DMS 273 (cell line): ENCODE measurements at regions not wholly inside any gene's neighbourhood (a gene's known extent, or its start where the extent isn't known, plus 50 kb on each side); places are given as distances from the start of the nearest gene placed in this dataset.

Experiments
- DNase-seq: peaks from one replicate; lab custom pipeline; 2025; ENCODE audit not compliant: unreplicated experiment; lab: John Stamatoyannopoulos, UW

- no peak for DNase-seq
These were observed 115.0 kb upstream of the INPP4B start for GRCh38 chr4:142960867-142961644.

DNA sequence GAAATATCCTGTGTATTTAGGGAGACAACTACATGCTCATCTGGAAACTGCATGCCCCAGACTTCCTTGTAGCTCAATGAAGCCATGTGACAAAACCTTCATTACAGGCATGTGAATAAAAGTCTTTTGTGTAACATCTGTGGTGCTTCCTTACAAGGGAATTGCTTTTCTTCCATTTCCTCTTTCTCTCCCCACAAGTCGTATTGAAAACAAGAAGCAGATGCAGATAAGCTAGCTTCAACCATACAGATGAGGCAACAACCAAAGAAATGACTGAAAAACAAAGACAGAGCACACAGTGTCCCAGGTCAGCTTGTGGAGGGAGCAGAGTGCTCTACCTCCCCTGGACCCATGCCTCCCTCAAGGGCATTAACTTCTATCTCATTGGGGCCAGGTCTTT is 115.8 kb upstream of the INPP4B start:
- DNase-seq = no peak

GRCh38 chr4:142974328-142974727 is 128.2 kb upstream of the INPP4B start:
- no peak for DNase-seq

- no peak for DNase-seq
These were observed 129.5 kb upstream of the INPP4B start for GRCh38 chr4:142975618-142976017.

GRCh38 chr4:142976482-142976881 is 130.4 kb upstream of the INPP4B start:
- DNase-seq = no peak

DNA sequence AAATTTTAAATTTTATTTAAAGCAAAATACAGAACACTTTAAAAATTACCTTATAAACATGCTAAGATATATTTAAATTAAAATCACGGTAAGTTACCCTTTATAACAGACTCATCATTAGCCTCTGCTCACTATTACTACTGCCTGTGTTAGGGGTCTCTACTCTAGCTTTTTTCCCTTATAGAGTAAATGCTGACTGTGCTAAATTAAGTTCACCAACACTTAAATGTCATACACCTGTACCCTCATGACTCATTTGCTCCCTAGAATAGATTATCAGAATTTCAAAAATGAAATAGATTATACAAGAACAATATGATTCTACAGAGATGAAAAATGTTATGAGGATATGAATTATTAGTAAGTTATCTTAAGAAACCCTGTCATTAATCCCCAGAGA is 131.1 kb upstream of the INPP4B start:
- DNase-seq = no peak

GRCh38 chr4:142983065-142983464 is 137.0 kb upstream of the INPP4B start:
- DNase-seq = no peak

- DNase-seq = no peak
These were observed 137.5 kb upstream of the INPP4B start for GRCh38 chr4:142983589-142983988.

DNA sequence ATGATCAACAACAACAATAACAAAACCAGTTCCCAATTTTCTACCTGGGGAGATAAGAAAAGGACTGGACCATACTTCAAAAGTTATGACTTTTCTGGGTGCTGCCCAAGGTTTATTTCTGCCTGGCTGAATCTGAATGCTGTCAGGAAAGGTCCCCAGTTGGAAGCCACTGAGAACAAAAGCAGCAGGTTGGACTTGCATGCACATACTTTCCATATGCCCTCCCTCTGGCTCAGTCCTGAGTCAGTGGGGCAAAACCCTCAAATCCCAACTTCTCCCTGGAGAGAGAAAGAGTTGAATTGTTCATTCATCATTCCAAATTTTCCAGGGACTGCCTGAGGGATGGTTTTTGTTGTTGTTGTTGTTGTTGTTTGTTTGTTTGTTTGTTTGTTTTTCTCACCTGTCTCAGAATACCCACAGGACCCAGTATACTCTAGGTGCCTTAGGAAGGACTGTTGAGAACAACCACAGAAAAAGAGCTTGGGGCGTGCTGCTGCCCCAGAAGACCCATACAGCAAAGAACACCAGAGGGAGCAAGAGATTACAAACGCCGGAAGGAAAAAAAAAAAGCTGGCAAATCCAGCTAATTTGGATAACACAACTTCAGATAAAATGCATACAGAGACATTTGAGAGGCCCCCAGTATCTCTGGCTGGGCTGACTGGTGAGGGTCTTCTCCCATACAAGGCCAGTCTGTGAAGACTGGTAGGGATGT is 138.9 kb upstream of the INPP4B start:
- DNase-seq = peak; percentile 38

DNA sequence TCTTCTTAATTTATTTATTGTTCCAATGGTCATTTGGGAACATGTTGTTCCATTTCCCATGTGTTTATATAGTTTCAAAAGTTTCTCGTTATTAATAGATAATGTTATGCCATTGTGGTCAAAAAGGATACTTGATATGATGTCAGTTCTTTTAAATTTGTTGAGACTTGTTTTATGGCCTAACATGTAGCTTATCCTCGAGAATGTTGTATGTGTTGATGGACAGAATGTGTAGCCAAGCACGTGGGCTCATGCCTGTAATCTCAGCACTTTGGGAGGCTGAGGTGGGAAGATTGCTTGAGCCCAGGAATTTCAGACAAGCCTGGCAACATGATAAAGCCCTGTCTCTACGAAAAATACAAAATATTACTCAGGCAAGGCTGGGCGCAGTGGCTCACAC is 168.5 kb upstream of the USP38 start:
- DNase-seq = no peak

DNA sequence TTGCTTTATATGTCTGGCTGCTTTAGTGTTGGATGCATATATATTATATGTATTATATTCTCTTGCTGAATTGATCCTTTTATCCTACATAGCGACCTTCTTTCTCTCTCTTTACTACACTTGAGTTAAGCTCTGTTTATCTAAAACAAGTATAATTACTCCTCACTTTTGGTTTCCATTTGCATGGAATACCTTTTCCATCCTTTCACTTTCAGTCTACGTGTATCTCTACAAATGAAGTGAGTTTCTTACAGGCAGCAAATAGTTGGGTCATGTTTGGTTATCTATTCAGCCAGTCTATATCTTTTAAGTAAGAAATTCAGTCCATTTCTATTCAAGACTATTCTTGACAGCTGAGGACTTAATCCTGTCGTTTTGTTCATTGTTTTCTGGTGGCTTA is 167.5 kb upstream of the USP38 start:
- DNase-seq = no peak

GRCh38 chr4:143019351-143019750 is 165.4 kb upstream of the USP38 start:
- no peak for DNase-seq

DNA sequence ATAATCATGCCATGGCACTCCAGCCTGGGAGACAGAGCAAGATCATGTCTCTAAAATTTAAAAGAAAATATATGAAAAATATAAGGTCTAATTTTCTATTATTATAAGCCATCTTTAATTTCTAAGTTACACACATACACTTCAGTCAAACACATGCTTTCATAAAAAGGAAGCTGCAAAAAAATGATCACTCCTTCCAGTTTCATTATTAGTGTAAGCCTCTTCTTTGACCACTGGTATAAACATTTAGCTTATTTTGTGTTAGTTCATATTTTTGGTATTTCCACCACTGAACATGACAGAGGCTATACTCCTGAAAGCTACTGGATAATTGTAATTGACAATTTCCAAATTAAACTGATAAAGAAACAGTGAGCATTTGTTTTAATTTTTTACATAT is 163.3 kb upstream of the USP38 start:
- no peak for DNase-seq

GRCh38 chr4:143023239-143023918 is 161.3 kb upstream of the USP38 start:
- DNase-seq = no peak

DNA sequence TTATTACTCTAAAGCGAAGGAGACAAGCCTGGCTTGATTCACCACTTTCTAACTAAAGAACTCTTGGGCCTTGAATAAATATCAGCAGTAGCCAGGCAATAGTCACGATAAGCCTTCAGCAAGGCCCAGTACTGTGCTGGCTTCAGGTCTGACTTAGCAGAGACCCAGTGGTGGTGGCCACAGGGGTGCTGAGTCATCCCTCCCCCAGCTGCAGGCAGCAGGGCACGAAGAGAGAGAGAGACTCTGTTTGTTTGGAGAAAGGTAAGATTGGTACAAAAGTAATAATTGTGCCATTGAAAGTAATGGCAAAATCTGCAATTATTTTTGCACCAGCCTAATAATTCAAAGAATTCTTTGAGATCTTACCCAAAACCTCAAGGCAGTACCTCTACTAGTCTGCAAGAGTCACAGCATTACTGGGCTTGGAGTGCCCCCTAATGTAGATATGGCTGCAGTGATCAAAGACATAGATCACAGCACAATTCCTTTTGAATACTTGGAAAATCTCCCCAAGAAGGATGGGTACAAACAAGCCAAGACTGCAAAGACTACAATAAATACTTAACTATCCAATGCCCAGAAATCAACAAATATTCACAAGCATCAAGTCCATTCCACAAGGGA is 159.5 kb upstream of the USP38 start:
- peak; percentile 0 for DNase-seq

DNA sequence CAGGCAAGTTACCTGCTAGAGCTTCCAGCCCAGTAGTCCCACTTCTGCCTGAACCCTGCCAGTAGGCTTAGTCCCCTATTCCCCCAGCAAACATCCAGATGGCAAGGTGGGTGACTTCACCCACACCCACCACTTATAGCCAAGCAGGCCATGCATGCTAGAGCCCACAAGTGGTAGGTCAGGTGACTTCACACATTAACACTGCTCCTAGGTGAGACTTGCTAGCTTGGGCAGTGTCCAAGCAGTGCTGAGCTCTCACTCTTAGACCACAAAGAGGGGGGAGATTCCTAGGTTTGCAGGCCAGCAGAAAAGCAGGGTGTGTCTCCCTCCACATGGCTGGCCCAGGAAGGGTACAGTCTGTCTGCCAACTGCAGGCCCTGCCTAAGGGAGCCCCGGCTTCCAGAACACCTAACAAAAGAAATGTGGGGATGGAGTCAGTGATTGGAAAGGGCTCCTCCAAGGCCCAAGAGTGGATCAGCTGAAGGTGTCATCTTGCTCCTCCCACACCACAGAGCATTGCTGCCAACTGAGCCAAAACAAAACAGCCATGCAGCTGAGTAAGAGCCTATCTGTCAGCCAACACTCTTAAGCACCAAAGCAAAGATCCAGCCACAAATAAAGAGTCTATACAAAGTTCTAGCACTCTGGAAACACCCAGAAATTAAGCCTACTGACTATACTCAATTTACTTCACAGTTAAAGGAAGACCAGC is 158.1 kb upstream of the USP38 start:
- no peak for DNase-seq

DNA sequence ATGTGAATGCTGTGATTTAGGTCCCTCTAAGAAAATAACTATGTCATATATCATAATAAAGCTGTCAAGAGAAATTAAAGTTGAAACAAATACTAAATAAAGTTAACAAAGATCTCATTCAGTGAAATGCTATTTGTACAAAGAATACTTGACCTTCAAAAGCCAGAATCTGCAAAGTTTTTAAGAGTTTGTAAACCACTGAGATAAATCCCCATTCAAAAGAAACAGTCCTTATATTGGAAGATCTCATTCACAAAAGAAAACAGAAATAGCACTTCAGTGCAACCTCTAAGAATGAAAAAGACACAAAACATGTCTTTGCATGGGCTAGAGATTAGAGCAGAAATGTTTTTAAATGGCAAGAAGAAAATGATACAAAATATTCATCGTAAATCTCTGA is 149.1 kb upstream of the USP38 start:
- no peak for DNase-seq

DNA sequence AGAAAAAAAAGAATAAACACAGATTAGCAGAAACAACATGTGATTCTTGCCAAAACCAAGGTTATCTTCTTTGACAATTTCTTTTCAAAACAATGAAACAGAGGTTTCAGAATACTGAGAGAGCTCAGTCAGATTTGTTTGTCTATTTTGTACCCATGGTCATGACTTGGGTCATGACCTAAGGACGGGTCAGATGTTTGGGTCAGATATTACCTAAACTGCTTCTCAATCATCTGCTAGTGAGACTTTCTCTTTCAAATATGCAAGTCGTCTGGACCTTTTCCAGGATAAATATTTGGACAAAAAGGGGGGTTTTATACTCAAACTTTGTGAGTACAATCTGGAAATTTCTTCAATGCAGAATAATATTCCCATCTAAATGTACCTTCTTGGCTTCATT is 148.3 kb upstream of the USP38 start:
- no peak for DNase-seq

DNA sequence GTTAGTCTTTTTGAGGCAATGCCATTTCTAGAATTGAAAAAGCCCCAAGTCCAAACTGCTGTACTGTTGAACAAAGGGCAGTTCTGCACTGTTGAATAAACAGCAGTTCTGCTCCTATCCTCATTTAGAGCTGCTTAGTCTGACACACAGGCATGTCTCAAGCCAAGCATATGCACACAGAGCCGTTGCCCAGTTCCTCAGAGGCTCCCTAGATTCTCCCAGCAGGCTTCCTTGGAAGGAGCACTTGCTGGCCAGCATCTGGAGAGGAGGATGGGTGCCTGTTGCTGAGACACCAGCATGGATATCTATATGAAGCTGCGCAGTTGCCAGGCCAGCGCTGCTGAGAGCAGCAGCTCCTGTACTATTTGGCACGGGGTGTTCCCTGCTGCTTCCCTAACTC is 138.3 kb upstream of the USP38 start:
- DNase-seq = no peak

DNA sequence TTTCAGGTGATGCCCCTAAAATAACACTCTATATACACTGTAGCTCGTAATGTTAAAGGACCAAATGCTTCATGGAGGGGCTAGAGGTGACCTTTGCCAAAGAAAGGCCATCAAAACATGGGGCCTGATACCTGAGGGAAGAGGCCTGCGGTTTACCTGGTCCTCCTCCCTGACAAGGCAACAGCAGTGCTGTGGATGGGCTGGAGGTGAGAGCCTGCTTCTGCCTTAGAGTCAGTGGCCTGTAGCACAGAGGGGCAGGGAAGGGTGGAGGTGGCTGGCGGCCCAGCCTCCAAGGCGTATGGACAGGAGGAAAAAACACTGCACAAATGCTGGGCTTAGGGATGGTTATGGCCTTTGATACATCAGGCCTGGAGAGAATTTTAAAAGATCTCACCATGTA is 137.8 kb upstream of the USP38 start:
- DNase-seq = no peak

- no peak for DNase-seq
These were observed 129.7 kb upstream of the USP38 start for GRCh38 chr4:143054971-143055370.
